Activated CD4-positive, alpha-beta T cell treated with anti-CD3 and anti-CD28 coated beads, Interleukin-2, amount 10 ng/mL, durations not matched to agents 7 days and 5 days (primary cell): ENCODE measurements at regions not wholly inside any gene's neighbourhood (a gene's known extent, or its start where the extent isn't known, plus 50 kb on each side); places are given as distances from the start of the nearest gene placed in this dataset.
"Not testable (repeated sequence)": the region's sequence is repeated elsewhere in the genome, so short reads cannot be mapped to it uniquely, and the experiment has no call there.

Experiments
- CTCF ChIA-PET: fragments of 350-600 bp; sonication (Branson Sonifier 250); formaldehyde crosslinking; loops from one replicate; lab custom pipeline; 2021; ENCODE audit warnings: antibody characterized with exemption; lab: Charles Lee
- POLR2A ChIA-PET: fragments of 350-600 bp; sonication (Branson Sonifier 250); formaldehyde crosslinking; loops from one replicate; lab custom pipeline; 2021; ENCODE audit warnings: antibody characterized with exemption; lab: Charles Lee
- DNase-seq: peaks from one replicate; pipeline ENCODE4 v3.0.0-alpha.2; 2020
- H3K27ac Mint-ChIP-seq: one replicate; pipeline ENCODE4 v1.8.0; 2021; ENCODE audit warnings: mild to moderate bottlenecking, moderate library complexity, mixed read lengths
- H3K27me3 Mint-ChIP-seq: one replicate; pipeline ENCODE4 v1.8.0; 2021; ENCODE audit warnings: mixed read lengths
- H3K36me3 Mint-ChIP-seq: one replicate; pipeline ENCODE4 v1.8.0; 2021; ENCODE audit warnings: low read depth, mixed read lengths
- H3K4me1 Mint-ChIP-seq: one replicate; pipeline ENCODE4 v1.8.0; 2021; ENCODE audit warnings: mixed read lengths
- H3K4me3 Mint-ChIP-seq: one replicate; pipeline ENCODE4 v1.8.0; 2021; ENCODE audit warnings: mild to moderate bottlenecking, moderate library complexity, mixed read lengths
- H3K9me3 Mint-ChIP-seq: one replicate; pipeline ENCODE4 v1.8.0; 2021; ENCODE audit warnings: mixed read lengths

- H3K27ac Mint-ChIP-seq, H3K27me3 Mint-ChIP-seq, H3K4me3 Mint-ChIP-seq, CTCF ChIA-PET, POLR2A ChIA-PET, DNase-seq, H3K36me3 Mint-ChIP-seq, H3K4me1 Mint-ChIP-seq: not testable (repeated sequence)
- H3K9me3 Mint-ChIP-seq = peaks cover 55% of the 10 kb centered on the region
Measured at GRCh38 chr22:10779200-10779599, 4748.8 kb upstream of the OR11H1 start.

GRCh38 chr22:10780281-10780680 is 4747.7 kb upstream of the OR11H1 start:
- POLR2A ChIA-PET = no interaction called here
- H3K4me1 Mint-ChIP-seq = no peaks in the 10 kb centered on the region
- CTCF ChIA-PET = no interaction called here
- DNase-seq = no peak
- no peak overlapping the region for H3K27ac Mint-ChIP-seq
- no peaks in the 10 kb centered on the region for H3K36me3 Mint-ChIP-seq
- no peaks in the 10 kb centered on the region for H3K27me3 Mint-ChIP-seq
- H3K9me3 Mint-ChIP-seq = peaks cover 55% of the 10 kb centered on the region
- H3K4me3 Mint-ChIP-seq = no peak overlapping the region

GRCh38 chr22:10781571-10782403 is 4746.2 kb upstream of the OR11H1 start:
- ChIA-PET CTCF (no interaction called here), POLR2A (no interaction called here)
- H3K36me3 Mint-ChIP-seq = no peaks in the 10 kb centered on the region
- no peak overlapping the region for H3K27ac Mint-ChIP-seq
- no peaks in the 10 kb centered on the region for H3K27me3 Mint-ChIP-seq
- peaks cover 45% of the 10 kb centered on the region for H3K9me3 Mint-ChIP-seq
- H3K4me3 Mint-ChIP-seq = no peak overlapping the region
- H3K4me1 Mint-ChIP-seq = no peaks in the 10 kb centered on the region
- no peak for DNase-seq
